Epithelial cell of esophagus (primary cell): ENCODE measurements at regions not wholly inside any gene's neighbourhood (a gene's known extent, or its start where the extent isn't known, plus 50 kb on each side); places are given as distances from the start of the nearest gene placed in this dataset.
A peak's percentile ranks its signal among the peaks of the same experiment; 100 is the strongest.

Source experiments
- DNase-seq: peaks from one replicate; pipeline ENCODE4 v3.0.0; 2010; ENCODE audit warnings: low read depth
- H3K4me3 ChIP-seq: 2 replicates; pipeline ENCODE4 v1.5.1; 2011; ENCODE audit warnings: mild to moderate bottlenecking, low read length, control low read depth
- TF ChIP-seq, protein P1 (sequence below): IDR thresholded peaks from 2 replicates; pipeline ENCODE4 v1.5.1; 2011; ENCODE audit warnings: low read depth, mild to moderate bottlenecking, low read length, control low read depth, inconsistent platforms; ENCODE audit not compliant: insufficient read depth; ENCODE audit errors: missing control alignments

- peak; percentile 91 for DNase-seq
- TF ChIP-seq, protein P1, sequence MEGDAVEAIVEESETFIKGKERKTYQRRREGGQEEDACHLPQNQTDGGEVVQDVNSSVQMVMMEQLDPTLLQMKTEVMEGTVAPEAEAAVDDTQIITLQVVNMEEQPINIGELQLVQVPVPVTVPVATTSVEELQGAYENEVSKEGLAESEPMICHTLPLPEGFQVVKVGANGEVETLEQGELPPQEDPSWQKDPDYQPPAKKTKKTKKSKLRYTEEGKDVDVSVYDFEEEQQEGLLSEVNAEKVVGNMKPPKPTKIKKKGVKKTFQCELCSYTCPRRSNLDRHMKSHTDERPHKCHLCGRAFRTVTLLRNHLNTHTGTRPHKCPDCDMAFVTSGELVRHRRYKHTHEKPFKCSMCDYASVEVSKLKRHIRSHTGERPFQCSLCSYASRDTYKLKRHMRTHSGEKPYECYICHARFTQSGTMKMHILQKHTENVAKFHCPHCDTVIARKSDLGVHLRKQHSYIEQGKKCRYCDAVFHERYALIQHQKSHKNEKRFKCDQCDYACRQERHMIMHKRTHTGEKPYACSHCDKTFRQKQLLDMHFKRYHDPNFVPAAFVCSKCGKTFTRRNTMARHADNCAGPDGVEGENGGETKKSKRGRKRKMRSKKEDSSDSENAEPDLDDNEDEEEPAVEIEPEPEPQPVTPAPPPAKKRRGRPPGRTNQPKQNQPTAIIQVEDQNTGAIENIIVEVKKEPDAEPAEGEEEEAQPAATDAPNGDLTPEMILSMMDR = no peak
- no peak overlapping the region for H3K4me3 ChIP-seq
Observed at GRCh38 chr5:97559827-97560598, 377.0 kb upstream of the RIOK2 start.

GRCh38 chr5:97560599-97560993 is 377.5 kb upstream of the RIOK2 start:
- TF ChIP-seq, protein P1 = no peak
- DNase-seq = no peak
- no peak overlapping the region for H3K4me3 ChIP-seq

DNA sequence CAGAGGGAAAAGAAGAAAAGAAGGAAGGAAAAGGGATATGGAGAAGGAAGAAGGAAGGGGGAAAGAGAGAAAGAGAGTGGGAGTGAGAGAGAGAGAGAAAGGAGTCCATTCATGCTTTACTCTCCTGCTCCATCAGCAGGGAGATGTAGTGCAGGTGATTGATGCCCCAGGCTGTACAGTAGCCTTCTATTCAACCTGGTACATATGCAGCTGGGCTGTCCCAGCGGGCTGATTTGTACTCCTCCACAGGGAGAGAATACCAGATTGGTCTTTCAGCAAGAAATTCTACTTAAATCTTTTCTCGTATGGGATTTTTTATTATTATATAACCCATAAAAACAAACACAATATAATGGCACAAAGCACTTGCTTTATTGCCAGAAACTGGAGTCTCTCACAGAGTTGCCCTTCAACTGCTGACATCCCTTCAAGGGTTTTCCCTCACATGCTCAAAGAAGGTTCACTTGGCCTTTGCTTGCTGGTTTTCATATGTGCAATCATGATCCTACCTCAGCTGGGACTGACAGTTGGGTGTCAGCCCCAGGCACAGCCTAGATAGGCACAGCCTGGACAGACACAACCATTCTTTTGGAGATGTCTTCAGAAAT is 380.1 kb upstream of the RIOK2 start:
- no peak overlapping the region for H3K4me3 ChIP-seq
- TF ChIP-seq, protein P1 = no peak
- DNase-seq = no peak

GRCh38 chr5:97568382-97568781 is 385.3 kb upstream of the RIOK2 start:
- H3K4me3 ChIP-seq = no peak overlapping the region
- no peak for DNase-seq
- TF ChIP-seq, protein P1 = no peak

DNA sequence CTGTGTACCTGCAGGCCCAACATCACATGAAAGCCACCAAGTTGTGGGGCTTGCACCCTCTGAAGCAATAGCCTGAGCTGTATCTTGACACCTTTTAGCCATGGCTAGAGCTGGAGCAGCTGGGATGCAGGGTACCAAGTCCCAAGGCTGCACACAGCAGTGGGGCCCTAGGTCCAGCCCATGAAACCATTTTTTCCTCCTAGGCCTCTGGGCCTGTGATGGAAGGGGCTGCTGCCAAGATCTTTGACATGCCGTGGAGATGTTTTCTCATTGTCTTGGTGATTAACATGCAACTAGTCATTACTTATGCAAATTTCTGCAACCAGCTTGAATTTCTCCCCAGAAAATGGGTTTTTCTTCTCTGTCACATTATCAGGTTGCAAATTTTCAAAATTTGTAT is 387.2 kb upstream of the RIOK2 start:
- no peak overlapping the region for H3K4me3 ChIP-seq
- DNase-seq = no peak
- TF ChIP-seq, protein P1 = no peak

- TF ChIP-seq, protein P1 = no peak
- DNase-seq = no peak
- H3K4me3 ChIP-seq = no peak overlapping the region
Observed at GRCh38 chr5:97575322-97575721, 392.3 kb upstream of the RIOK2 start.
